ENCODE measurements at regions not wholly inside any gene's neighbourhood (a gene's known extent, or its start where the extent isn't known, plus 50 kb on each side); places are given as distances from the start of the nearest gene placed in this dataset.

GRCh38 chr9:84054341-84055010 lies 73.9 kb downstream of the RMI1 start:
- 80 to 81% methylated on average over 7 of the region's 7 CpGs for WGBS, 2 donors
- TF ChIP-seq POLR2A (IDR thresholded peaks at IDR 0.05): no peak
- no peak for TF ChIP-seq CTCF (IDR thresholded peaks at IDR 0.05)
- DNase-seq (ENCODE audit: low spot score in 2 of 2): no peak
- H3K4me3 ChIP-seq (ENCODE audit: low read depth, poor library complexity, severe bottlenecking): no peak overlapping the region
- intact Hi-C loops (cut with DNase I; ENCODE audit: low total_unique reads): no loop called here

- WGBS, 2 donors: 71 to 78% methylated on average over 4 of the region's 4 CpGs
- intact Hi-C loops (cut with DNase I; ENCODE audit: low total_unique reads): no loop called here
- TF ChIP-seq POLR2A (IDR thresholded peaks at IDR 0.05) (no peak), CTCF (IDR thresholded peaks at IDR 0.05) (no peak)
- no peak overlapping the region for H3K4me3 ChIP-seq (ENCODE audit: low read depth, poor library complexity, severe bottlenecking)
- DNase-seq (ENCODE audit: low spot score in 2 of 2): no peak
Observed at GRCh38 chr9:84057662-84058061, 77.1 kb downstream of the RMI1 start.

- TF ChIP-seq POLR2A (IDR thresholded peaks at IDR 0.05) (no peak), CTCF (IDR thresholded peaks at IDR 0.05) (no peak)
- no peak overlapping the region for H3K4me3 ChIP-seq (ENCODE audit: low read depth, poor library complexity, severe bottlenecking)
- WGBS, 2 donors: 88 to 92% methylated on average over 1 of the region's 1 CpG
- intact Hi-C loops (cut with DNase I; ENCODE audit: low total_unique reads): no loop called here
- DNase-seq (ENCODE audit: low spot score in 2 of 2): no peak
Observed at GRCh38 chr9:84059936-84060335, 79.3 kb downstream of the RMI1 start.

- no peak for DNase-seq (ENCODE audit: low spot score in 2 of 2)
- TF ChIP-seq POLR2A (IDR thresholded peaks at IDR 0.05) (no peak), CTCF (IDR thresholded peaks at IDR 0.05) (no peak)
- 38 to 44% methylated on average over 5 of the region's 5 CpGs for WGBS, 2 donors
- no peak overlapping the region for H3K4me3 ChIP-seq (ENCODE audit: low read depth, poor library complexity, severe bottlenecking)
- intact Hi-C loops (cut with DNase I; ENCODE audit: low total_unique reads): no loop called here
Observed at GRCh38 chr9:84061613-84062193, 81.1 kb downstream of the RMI1 start.

GRCh38 chr9:84062538-84062937 lies 81.9 kb downstream of the RMI1 start:
- no peak for DNase-seq (ENCODE audit: low spot score in 2 of 2)
- intact Hi-C loops (cut with DNase I; ENCODE audit: low total_unique reads): no loop called here
- no peak for TF ChIP-seq POLR2A (IDR thresholded peaks at IDR 0.05)
- TF ChIP-seq CTCF (IDR thresholded peaks at IDR 0.05): no peak
- 31 to 42% methylated on average over 1 of the region's 1 CpG for WGBS, 2 donors
- no peak overlapping the region for H3K4me3 ChIP-seq (ENCODE audit: low read depth, poor library complexity, severe bottlenecking)

- TF ChIP-seq CTCF (IDR thresholded peaks at IDR 0.05) (no peak), POLR2A (IDR thresholded peaks at IDR 0.05) (no peak)
- 87 to 88% methylated on average over 2 of the region's 2 CpGs for whole genome bisulfite sequencing, 2 donors
Observed at GRCh38 chr9:84067821-84068220, 87.2 kb downstream of the RMI1 start.

More at GRCh38 chr9:84067821-84068220, 87.2 kb downstream of the RMI1 start:
- intact Hi-C loops (cut with DNase I; ENCODE audit: low total_unique reads): no loop called here
- H3K4me3 ChIP-seq (ENCODE audit: low read depth, poor library complexity, severe bottlenecking): no peak overlapping the region
- DNase-seq (ENCODE audit: low spot score in 2 of 2): no peak

All from lower leg skin (tissue), 4 donors.